ENCODE measurements at regions not wholly inside any gene's neighbourhood (a gene's known extent, or its start where the extent isn't known, plus 50 kb on each side); places are given as distances from the start of the nearest gene placed in this dataset.

DNA sequence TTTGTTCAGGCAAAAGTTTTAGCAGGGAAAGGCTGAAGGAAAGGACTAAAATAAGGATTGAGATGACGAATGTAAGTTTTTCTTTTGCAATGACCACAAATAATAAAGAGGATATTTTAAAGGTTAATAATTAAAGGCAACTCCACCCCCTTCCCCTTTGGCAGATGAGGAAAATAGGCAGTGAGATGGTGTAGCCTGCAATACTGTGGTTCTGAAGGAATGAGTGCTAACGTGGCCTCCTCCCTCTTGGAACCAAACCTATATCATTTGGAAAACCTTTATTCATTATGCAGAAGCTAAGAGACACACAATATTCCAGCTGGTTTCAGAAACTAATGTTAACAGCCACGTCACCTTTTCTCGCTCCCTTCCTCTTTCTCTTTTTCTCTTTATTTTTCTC lies 70.9 kb upstream of the COL1A2 start:
- intact Hi-C loops (cut with micrococcal nuclease; ENCODE audit: unreplicated experiment), result no loop called here
- Histone ChIP-seq H2AFZ (no peak overlapping the region), H3K4me1 (replicated peaks; ENCODE audit: insufficient read depth) (no peaks in the 10 kb centered on the region), H3K4me3 (no peak overlapping the region), H3K36me3 (ENCODE audit: low read depth) (no peaks in the 10 kb centered on the region), H3K9me3 (ENCODE audit: insufficient read depth, low read depth) (peaks cover 7% of the 10 kb centered on the region), H3K4me2 (no peak overlapping the region), H3K79me2 (ENCODE audit: low read depth) (no peaks in the 10 kb centered on the region), H3F3A (ENCODE audit: insufficient read depth, low read depth) (no peaks in the 10 kb centered on the region), H4K20me1 (ENCODE audit: insufficient read depth) (no peaks in the 10 kb centered on the region), H3K27me3 (ENCODE audit: insufficient read depth, low read depth) (no peaks in the 10 kb centered on the region), H3K27ac (no peak overlapping the region), H3K9me2 (ENCODE audit: insufficient read depth) (no peaks in the 10 kb centered on the region)
- no TSS peak for BruUV-seq (replicated peaks)
- POLR2A ChIA-PET (ENCODE audit: unreplicated experiment), result no interaction called here
- CTCF ChIA-PET, result no interaction called here
- TF ChIP-seq EZH2 (IDR thresholded peaks at IDR 0.05; ENCODE audit: low read depth), result no peak
- TF ChIP-seq, protein P1, sequence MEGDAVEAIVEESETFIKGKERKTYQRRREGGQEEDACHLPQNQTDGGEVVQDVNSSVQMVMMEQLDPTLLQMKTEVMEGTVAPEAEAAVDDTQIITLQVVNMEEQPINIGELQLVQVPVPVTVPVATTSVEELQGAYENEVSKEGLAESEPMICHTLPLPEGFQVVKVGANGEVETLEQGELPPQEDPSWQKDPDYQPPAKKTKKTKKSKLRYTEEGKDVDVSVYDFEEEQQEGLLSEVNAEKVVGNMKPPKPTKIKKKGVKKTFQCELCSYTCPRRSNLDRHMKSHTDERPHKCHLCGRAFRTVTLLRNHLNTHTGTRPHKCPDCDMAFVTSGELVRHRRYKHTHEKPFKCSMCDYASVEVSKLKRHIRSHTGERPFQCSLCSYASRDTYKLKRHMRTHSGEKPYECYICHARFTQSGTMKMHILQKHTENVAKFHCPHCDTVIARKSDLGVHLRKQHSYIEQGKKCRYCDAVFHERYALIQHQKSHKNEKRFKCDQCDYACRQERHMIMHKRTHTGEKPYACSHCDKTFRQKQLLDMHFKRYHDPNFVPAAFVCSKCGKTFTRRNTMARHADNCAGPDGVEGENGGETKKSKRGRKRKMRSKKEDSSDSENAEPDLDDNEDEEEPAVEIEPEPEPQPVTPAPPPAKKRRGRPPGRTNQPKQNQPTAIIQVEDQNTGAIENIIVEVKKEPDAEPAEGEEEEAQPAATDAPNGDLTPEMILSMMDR (conservative IDR thresholded peaks at IDR 0.05), result no peak
- no peak for DNase-seq

DNA sequence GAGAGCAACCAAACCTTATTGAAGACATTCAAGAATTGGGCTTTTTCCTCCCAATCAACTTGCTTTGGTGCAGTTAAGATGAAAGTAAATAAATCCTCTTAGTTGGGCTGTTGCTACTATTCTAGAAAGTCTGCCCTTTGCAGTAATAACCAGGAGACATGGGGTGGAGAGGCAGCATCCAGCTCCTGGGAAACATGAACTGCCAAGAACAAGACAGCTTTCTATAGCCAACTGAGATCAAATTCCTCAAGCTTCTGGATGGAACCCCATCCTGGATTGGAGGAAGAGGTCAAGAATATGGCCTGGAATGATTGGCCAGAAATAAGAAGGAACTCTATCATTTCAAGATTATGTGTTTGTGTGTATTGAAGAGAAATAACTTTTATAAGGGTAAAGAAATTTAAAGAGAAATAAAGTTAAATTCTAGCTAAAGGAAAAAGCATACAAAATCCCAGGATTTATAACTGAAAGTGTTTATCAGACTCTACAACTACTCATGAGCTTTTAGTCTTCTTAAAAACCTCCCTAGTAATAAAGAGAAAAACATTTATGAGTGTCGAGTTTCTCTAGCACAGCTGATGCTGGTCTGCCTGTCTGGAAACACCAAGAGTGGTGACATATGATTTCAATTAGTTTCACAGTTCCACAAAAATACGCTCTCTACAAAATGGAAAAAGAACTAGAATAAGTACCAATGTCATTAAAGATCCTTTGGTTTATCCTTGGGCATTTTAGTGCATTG lies 70.1 kb upstream of the COL1A2 start:
- intact Hi-C loops (cut with micrococcal nuclease; ENCODE audit: unreplicated experiment), result no loop called here
- H3K79me2 ChIP-seq (ENCODE audit: low read depth), result no peaks in the 10 kb centered on the region
- H3K27ac ChIP-seq, result no peak overlapping the region
- no peaks in the 10 kb centered on the region for H3K27me3 ChIP-seq (ENCODE audit: insufficient read depth, low read depth)
- CTCF ChIA-PET, result no interaction called here
- no peak overlapping the region for H2AFZ ChIP-seq
- no peaks in the 10 kb centered on the region for H3K4me1 ChIP-seq (replicated peaks; ENCODE audit: insufficient read depth)
- TF ChIP-seq, protein P1 (conservative IDR thresholded peaks at IDR 0.05), result no peak
- no peak for TF ChIP-seq EZH2 (IDR thresholded peaks at IDR 0.05; ENCODE audit: low read depth)
- H4K20me1 ChIP-seq (ENCODE audit: insufficient read depth), result no peaks in the 10 kb centered on the region
- no peak overlapping the region for H3K4me2 ChIP-seq
- no peaks in the 10 kb centered on the region for H3K9me2 ChIP-seq (ENCODE audit: insufficient read depth)
- BruUV-seq (replicated peaks), result no TSS peak
- no peak for DNase-seq
- H3K36me3 ChIP-seq (ENCODE audit: low read depth), result no peaks in the 10 kb centered on the region
- H3K9me3 ChIP-seq (ENCODE audit: insufficient read depth, low read depth), result peaks cover 3% of the 10 kb centered on the region
- H3F3A ChIP-seq (ENCODE audit: insufficient read depth, low read depth), result no peaks in the 10 kb centered on the region
- POLR2A ChIA-PET (ENCODE audit: unreplicated experiment), result no interaction called here
- no peak overlapping the region for H3K4me3 ChIP-seq

DNA sequence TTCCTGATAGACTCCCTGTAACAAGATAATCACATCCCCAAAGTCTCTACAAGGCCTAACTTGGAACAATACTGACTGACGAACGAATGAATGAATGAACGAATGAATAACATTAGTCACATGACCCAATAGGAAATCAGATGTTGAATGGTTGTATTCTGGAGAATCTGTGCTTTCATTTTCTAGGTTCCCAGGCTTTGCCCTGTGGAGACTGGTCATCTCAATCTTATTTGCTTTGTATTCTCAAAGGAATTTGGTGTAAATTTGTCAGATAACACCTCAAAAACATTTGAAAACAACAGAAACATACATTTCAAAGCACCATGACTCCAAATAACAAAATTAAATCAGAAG lies 69.6 kb upstream of the COL1A2 start:
- Histone ChIP-seq H3K36me3 (ENCODE audit: low read depth) (no peaks in the 10 kb centered on the region), H4K20me1 (ENCODE audit: insufficient read depth) (no peaks in the 10 kb centered on the region), H3K4me2 (no peak overlapping the region), H3K4me1 (replicated peaks; ENCODE audit: insufficient read depth) (no peaks in the 10 kb centered on the region), H3K27ac (no peak overlapping the region), H3K9me3 (ENCODE audit: insufficient read depth, low read depth) (no peaks in the 10 kb centered on the region; the same call in 1 of the 2 replicates), H3K27me3 (ENCODE audit: insufficient read depth, low read depth) (no peaks in the 10 kb centered on the region), H3K9me2 (ENCODE audit: insufficient read depth) (no peaks in the 10 kb centered on the region), H3F3A (ENCODE audit: insufficient read depth, low read depth) (no peaks in the 10 kb centered on the region), H2AFZ (no peak overlapping the region), H3K79me2 (ENCODE audit: low read depth) (no peaks in the 10 kb centered on the region), H3K4me3 (no peak overlapping the region)
- no peak for DNase-seq
- ChIA-PET CTCF (no interaction called here), POLR2A (ENCODE audit: unreplicated experiment) (no interaction called here)
- intact Hi-C loops (cut with micrococcal nuclease; ENCODE audit: unreplicated experiment), result no loop called here
- no peak for TF ChIP-seq EZH2 (IDR thresholded peaks at IDR 0.05; ENCODE audit: low read depth)
- TF ChIP-seq, protein P1 (conservative IDR thresholded peaks at IDR 0.05), result no peak
- BruUV-seq (replicated peaks), result no TSS peak
